NCI-H345 (cell line): ENCODE measurements at regions not wholly inside any gene's neighbourhood (a gene's known extent, or its start where the extent isn't known, plus 50 kb on each side); places are given as distances from the start of the nearest gene placed in this dataset.

Source experiments
- DNase-seq: peaks from one replicate; lab custom pipeline; 2025; lab: John Stamatoyannopoulos, UW

GRCh38 chr13:44249431-44249836, 124.2 kb upstream of the SERP2 start:
- no peak for DNase-seq

GRCh38 chr13:44252938-44253337, 120.7 kb upstream of the SERP2 start:
- DNase-seq: no peak

GRCh38 chr13:44255771-44256364, 117.8 kb upstream of the SERP2 start:
- no peak for DNase-seq

- no peak for DNase-seq
Measured at GRCh38 chr13:44257796-44258195, 115.8 kb upstream of the SERP2 start.

GRCh38 chr13:44259045-44260027, 114.3 kb upstream of the SERP2 start:
- DNase-seq: no peak

GRCh38 chr13:44260336-44260735, 113.3 kb upstream of the SERP2 start:
- DNase-seq: no peak

- no peak for DNase-seq
Measured at GRCh38 chr13:44263751-44264620, 109.6 kb upstream of the SERP2 start.

GRCh38 chr13:44266305-44266704, 107.3 kb upstream of the SERP2 start:
- DNase-seq: no peak

- no peak for DNase-seq
Measured at GRCh38 chr13:44266772-44267171, 106.9 kb upstream of the SERP2 start.

GRCh38 chr13:44267203-44267602, 106.4 kb upstream of the SERP2 start:
- DNase-seq: no peak

- no peak for DNase-seq
Measured at GRCh38 chr13:44267980-44268379, 105.6 kb upstream of the SERP2 start.

GRCh38 chr13:44268980-44269379, 104.6 kb upstream of the SERP2 start:
- DNase-seq: no peak

- no peak for DNase-seq
Measured at GRCh38 chr13:44270150-44270549, 103.5 kb upstream of the SERP2 start.

- DNase-seq: no peak
Measured at GRCh38 chr13:44271031-44271455, 102.6 kb upstream of the SERP2 start.

- no peak for DNase-seq
Measured at GRCh38 chr13:44271473-44271872, 102.2 kb upstream of the SERP2 start.

- DNase-seq: no peak
Measured at GRCh38 chr13:44271915-44272341, 101.7 kb upstream of the SERP2 start.

GRCh38 chr13:44272692-44273091, 100.9 kb upstream of the SERP2 start:
- DNase-seq: no peak

GRCh38 chr13:44273216-44273615, 100.4 kb upstream of the SERP2 start:
- no peak for DNase-seq

GRCh38 chr13:44273991-44274770, 99.4 kb upstream of the SERP2 start:
- no peak for DNase-seq

- no peak for DNase-seq
Measured at GRCh38 chr13:44274771-44275205, 98.8 kb upstream of the SERP2 start.

- DNase-seq: no peak
Measured at GRCh38 chr13:44275381-44275780, 98.2 kb upstream of the SERP2 start.
